ENCODE measurements at regions not wholly inside any gene's neighbourhood (a gene's known extent, or its start where the extent isn't known, plus 50 kb on each side); places are given as distances from the start of the nearest gene placed in this dataset.
"Not testable (repeated sequence)": the region's sequence is repeated elsewhere in the genome, so short reads cannot be mapped to it uniquely, and the experiment has no call there.

- DNase-seq (ENCODE audit: low spot score), result no peak
Measured at GRCh38 chr11:79648766-79649520, 208.1 kb upstream of the TENM4 start.

- DNase-seq (ENCODE audit: low spot score), result no peak
Measured at GRCh38 chr11:79637219-79637618, 196.4 kb upstream of the TENM4 start.

GRCh38 chr11:79634905-79635304, 194.1 kb upstream of the TENM4 start:
- DNase-seq (ENCODE audit: low spot score), result no peak

- no peak for DNase-seq (ENCODE audit: low spot score)
Measured at GRCh38 chr11:79627281-79627680, 186.5 kb upstream of the TENM4 start.

- no peak for DNase-seq (ENCODE audit: low spot score)
Measured at GRCh38 chr11:79626135-79627075, 185.6 kb upstream of the TENM4 start.

GRCh38 chr11:79623375-79623774, 182.5 kb upstream of the TENM4 start:
- no peak for DNase-seq (ENCODE audit: low spot score)

GRCh38 chr11:79617561-79617960, 176.7 kb upstream of the TENM4 start:
- no peak for DNase-seq (ENCODE audit: low spot score)

- no peak for DNase-seq (ENCODE audit: low spot score)
Measured at GRCh38 chr11:79616392-79616851, 175.6 kb upstream of the TENM4 start.

GRCh38 chr11:79615425-79615824, 174.6 kb upstream of the TENM4 start:
- no peak for DNase-seq (ENCODE audit: low spot score)

GRCh38 chr11:79610678-79611077, 169.8 kb upstream of the TENM4 start:
- DNase-seq (ENCODE audit: low spot score), result peak; percentile 2

GRCh38 chr11:79610139-79610538, 169.3 kb upstream of the TENM4 start:
- no peak for DNase-seq (ENCODE audit: low spot score)

- DNase-seq (ENCODE audit: low spot score), result no peak
Measured at GRCh38 chr11:79609511-79609910, 168.7 kb upstream of the TENM4 start.

- DNase-seq (ENCODE audit: low spot score), result not testable (repeated sequence)
Measured at GRCh38 chr11:79606461-79606860, 165.6 kb upstream of the TENM4 start.

GRCh38 chr11:79600711-79601110, 159.9 kb upstream of the TENM4 start:
- DNase-seq (ENCODE audit: low spot score), result no peak

GRCh38 chr11:79594834-79595233, 154.0 kb upstream of the TENM4 start:
- DNase-seq (ENCODE audit: low spot score), result no peak

GRCh38 chr11:79592824-79593223, 152.0 kb upstream of the TENM4 start:
- no peak for DNase-seq (ENCODE audit: low spot score)

- no peak for DNase-seq (ENCODE audit: low spot score)
Measured at GRCh38 chr11:79592406-79592805, 151.6 kb upstream of the TENM4 start.

- DNase-seq (ENCODE audit: low spot score), result no peak
Measured at GRCh38 chr11:79582434-79582833, 141.6 kb upstream of the TENM4 start.

GRCh38 chr11:79579063-79579462, 138.2 kb upstream of the TENM4 start:
- DNase-seq (ENCODE audit: low spot score), result no peak

- DNase-seq (ENCODE audit: low spot score), result no peak
Measured at GRCh38 chr11:79578116-79578515, 137.3 kb upstream of the TENM4 start.

- DNase-seq (ENCODE audit: low spot score), result no peak
Measured at GRCh38 chr11:79575701-79576100, 134.9 kb upstream of the TENM4 start.

GRCh38 chr11:79570104-79570503, 129.3 kb upstream of the TENM4 start:
- no peak for DNase-seq (ENCODE audit: low spot score)

- no peak for DNase-seq (ENCODE audit: low spot score)
Measured at GRCh38 chr11:79564288-79564925, 123.6 kb upstream of the TENM4 start.

All from HuH-7 (cell line).